Cerebellar cortex (tissue), 1 donor: ENCODE measurements at regions not wholly inside any gene's neighbourhood (a gene's known extent, or its start where the extent isn't known, plus 50 kb on each side); places are given as distances from the start of the nearest gene placed in this dataset.

ENCODE experiments used
- DNase-seq: peaks from one replicate; pipeline ENCODE4 v3.0.0-alpha.2; 2015; ENCODE audit warnings: low spot score

DNA sequence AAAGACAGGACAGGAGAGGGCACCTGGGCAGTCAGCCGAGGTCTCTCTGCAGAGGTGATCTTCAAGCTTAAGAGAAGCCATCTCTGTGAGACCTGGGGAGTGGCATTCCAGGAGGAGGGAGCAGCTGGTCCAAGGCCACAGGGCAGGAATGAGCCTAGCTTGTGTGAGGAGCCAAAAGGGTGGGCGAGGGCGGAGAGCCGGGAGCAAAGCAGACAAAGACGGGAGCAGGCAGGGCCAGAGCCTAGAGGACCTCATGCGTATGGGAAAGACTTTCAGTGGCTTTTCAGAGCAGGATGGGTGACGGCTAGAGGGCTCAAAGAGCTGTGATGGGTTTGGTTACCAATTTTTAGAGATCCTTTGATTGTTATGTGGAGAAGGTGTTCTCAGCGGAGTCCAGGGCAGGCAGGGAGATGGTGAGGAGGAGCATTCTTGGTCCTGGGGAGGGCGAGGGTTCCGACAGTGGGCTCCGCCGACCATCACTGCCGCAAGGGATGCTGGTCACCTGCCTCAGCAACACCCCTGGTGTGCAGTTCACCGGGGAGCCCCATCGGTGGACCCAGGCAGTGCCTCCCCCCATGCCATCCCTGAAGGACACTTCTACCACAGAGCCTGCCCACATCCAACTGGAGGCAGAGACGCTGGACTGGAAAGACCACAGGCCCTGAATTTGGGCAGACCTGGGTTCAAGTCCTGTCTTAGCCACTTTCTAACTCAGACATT lies 122.9 kb upstream of the IRF2BP2 start:
- no peak for DNase-seq

DNA sequence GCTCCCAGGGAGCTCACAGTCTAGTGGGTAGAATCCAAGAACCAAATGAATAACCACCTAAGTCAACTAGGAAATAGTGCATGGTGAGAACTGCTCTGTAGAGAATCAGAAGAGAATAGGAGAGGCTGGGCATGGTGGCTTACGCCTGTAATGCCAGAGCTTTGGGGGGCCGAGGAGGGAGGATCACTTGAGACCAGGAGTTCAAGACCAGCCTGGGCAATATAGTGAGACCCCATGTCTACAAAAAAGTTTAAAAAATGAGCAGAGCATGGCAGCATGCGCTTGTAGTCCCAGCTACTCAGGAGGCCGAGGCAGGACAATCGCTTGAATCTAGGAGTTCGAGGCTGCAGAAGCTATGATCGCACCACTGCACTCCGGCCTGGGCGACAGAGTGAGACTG lies 122.3 kb upstream of the IRF2BP2 start:
- DNase-seq, result no peak

DNA sequence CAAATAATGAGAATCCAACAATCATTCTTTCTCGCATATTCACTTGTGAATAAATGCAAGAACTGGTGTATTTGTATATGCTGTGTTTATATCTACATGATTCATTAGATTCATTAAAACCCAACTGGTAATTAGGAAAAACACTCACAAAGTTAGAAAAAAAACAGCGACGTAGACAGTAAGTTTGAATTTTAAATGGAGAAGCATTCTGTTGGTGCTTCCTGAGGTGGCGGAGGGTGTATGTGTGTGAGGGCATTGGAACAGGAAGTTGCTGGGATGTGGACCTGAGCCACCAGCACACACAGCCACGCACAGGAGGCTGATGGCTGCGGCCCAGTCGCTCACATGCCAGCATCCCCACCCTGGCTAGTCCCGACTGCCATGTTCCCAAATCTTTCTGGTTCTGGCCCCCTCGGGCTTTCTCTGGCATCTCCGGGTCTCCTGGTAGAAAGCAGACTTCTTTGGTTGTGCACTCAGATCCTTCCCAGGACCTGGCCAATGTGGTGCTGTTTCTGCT lies 121.6 kb upstream of the IRF2BP2 start:
- DNase-seq, result no peak

DNA sequence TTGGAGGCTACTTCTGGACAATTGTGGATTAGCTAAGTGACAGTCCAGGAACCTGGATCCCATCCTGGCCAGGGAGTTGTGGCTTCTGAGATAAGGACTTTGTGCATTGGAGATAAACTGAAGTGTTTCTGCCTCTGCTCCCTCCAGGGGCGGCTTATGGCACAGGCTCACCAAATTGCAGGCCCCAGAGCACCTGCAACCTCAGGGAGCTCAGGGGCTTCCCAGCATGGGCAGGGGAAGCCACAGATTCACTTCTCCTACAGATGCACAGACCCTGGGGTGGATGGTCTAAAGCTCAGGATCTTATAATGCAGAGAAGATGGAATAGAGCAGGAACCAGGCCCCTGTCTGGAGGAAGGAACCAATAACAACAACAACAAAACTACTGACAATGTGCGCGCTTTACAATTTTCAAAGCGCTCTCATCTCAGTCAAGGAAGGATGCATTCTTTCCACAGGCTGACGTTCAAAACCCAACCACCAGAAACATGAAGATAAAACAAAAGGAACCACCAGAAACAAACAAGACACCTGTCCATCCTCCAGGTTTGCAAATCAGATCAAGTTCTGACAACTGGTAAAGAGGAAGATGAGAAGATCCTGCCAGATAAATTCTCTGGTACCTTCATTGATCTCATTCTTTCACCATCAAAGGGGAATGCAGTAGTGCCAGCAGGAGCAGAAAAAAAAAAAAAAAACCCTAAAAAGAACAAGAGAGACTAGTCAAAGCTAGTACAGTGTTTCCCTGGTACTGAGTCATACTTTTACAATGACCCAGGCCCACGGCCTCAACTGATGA lies 121.0 kb upstream of the IRF2BP2 start:
- no peak for DNase-seq

DNA sequence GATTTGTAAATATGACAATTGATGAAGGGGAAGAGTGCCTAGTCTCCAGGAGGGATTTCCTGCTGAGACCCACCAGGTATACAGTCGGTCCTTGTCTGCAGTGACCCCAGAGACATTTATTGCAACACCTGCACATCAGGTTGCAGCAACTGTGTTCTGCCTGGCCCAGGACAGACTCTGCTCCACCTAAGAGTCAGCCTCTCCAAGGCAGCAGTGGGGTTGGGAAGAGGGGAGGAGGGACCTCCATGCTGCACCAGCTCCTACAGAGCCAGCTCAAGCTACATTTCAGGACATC lies 120.4 kb upstream of the IRF2BP2 start:
- DNase-seq, result no peak

DNA sequence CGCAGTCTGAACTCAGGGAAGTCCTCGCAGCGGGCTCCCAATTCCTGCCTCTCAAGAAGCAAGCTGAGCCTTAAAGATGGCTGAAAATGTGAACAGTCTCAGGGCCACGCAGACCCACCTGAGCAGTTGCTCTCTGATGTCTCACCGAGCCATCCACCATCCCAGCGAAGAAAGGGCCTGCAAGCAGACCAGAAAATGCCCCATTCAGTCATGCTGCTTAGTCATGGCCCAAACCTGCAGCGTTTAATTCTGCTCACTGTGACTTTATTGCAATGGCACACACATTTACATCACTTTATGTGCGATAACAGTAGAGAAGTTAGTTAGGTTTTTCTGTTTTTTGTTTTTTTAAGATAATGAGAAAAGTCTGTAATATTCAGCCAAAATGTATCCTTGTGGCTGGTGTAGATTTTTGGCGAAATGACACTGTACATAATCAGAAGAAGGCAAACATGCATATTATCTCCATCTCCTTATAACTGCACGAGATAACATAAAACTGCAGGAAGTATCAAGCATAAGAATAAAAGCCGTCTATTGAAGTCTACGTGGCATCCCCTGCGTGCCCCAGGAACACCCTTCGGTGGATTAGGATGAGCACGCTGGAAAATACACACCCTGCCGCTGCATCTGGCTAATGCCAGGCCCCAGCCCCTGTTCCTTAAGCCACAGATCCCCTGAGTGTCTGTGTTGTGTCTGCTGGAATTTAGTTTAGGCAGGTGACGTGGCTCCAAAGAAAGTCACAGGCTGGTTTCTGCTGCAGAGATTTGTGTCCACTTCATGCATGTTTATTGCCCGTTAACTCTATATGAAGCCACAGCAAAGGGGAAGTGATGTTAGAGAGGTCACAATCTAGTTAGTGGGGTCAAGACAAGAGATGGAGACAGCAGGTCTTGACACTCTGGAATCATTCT lies 119.8 kb upstream of the IRF2BP2 start:
- DNase-seq, result no peak

DNA sequence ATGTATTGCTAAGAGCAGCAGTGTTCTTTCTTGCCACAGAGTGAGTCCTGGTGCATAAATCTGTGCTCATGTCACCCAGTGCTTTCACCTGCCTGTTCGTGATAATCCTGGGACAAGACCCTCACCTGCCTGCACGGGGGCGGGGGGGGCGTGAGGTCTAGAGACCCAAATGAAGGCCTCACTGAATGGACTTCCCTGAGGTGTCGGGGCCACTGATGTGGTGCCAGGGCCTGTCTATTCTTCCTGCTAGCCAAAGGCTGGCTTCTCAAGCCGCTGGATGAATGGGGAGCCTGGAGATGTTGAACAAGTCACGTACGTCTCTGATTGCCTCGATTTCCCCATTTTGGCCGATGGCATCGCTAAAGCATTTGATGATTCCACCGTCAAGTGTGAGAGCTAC lies 118.8 kb upstream of the IRF2BP2 start:
- no peak for DNase-seq

DNA sequence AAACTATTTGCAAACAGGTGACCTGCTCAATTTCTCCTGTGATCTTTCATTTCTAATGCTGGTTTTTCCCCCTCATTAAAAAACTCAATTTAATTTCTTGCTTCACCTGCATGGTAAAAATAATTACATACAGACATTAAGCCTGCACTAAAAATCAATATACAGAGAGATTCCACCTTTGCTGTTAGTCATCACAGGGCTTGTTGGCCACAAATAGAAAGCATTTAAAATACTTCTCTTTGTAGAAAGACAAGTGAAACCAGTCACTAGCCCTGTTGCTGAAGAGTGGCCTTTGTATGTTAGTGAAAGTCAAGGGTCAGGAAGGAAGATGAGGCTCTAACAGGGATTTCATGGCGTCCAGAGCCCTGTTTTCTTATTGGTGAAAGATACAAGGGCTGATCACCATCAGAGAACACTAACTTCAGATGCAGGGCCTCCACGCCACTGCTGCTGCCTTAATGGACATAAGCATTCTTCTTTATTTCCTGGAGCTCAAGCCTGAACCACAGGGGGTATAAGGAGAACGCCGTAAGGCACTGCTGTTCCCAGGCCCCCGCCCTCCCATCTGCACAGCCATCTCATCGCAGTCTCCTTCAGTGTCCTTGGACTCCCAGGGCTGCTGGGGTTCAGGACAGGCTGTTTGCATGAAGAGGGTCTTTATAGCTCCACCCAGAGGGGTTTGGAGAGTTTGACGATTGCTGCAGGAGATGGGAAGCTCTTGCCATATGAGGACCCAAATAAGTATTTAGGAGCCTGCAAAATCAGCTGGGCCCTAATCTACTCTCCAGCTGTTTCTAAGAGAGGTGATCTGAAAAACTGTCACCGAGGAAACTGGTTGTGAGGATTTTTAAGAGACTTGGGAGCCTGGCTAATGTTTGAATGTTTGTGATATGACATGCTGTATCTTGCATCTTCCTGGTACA lies 117.3 kb upstream of the IRF2BP2 start:
- no peak for DNase-seq

DNA sequence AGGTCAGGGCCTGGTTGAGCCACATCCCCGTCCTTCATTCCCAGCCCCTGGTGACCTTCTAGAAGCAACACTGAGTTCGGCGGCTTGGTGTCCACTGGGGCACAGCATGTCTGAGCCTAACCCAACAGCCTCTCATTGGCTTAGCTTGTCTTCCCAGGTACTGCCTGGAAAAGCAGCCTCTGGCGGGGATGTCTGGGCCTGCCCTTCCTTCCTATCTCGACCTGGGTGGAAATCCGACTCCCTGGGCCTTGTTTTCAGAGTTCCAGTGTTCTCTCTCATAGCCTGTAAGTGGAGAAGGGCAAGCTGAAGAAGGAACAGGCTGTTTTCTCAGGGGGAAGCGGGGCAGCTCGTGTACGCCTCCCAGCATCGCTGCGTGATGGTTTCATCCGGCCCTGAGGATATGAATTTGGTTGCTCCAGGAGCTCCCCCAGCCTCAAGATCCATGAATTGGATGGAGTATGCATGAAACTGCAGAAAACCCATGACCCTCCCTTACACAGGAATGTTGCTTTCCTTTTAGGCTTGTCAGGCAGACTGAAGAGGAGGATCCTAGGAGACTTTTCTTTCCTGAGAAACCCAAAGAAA lies 116.5 kb upstream of the IRF2BP2 start:
- no peak for DNase-seq

DNA sequence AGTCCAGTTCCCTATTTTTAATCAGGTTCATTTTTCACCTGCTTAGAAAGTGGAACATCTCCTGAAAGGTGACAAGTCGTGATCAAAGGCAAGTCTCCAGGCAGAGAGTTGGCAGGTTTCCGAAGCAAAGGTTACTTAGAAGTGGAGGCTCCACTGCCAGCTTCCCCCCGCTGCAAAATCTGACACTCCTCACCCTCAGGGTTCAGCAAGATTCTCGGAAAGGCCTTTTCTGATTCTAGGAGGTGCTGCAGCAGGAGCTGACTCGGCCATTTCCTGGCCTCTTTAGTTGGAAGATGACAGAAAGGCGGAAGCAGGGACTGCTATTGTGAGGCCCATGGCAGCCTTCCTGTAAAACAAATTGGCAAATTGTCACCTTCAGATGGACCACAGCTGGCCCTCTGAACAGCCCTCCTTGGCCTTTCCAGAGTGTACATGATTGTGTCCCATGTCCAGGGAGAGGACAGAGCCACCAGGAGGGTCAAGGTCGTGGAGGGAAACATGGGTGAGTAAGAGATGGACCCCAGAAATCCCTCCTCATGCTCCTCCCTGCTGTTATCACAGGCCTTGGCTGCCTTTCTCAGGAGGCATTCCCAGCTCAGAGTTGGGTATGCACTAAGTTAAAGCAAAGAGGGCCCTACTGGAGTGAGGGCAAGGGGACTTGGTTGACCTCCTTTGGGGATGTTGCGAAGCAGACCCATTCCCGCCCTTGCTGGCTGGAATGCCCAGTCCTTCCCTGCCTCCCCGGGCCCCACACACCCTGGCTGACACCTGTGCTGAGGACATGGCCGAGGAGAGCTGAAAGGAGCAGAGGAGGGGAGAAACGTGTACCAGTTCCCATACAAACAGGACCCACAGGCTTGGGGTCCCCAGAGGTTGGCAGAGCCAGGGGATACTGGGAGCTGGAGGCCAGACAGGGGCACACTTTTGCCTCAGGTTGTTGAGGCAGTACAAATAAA lies 115.5 kb upstream of the IRF2BP2 start:
- peak; percentile 56 for DNase-seq

DNA sequence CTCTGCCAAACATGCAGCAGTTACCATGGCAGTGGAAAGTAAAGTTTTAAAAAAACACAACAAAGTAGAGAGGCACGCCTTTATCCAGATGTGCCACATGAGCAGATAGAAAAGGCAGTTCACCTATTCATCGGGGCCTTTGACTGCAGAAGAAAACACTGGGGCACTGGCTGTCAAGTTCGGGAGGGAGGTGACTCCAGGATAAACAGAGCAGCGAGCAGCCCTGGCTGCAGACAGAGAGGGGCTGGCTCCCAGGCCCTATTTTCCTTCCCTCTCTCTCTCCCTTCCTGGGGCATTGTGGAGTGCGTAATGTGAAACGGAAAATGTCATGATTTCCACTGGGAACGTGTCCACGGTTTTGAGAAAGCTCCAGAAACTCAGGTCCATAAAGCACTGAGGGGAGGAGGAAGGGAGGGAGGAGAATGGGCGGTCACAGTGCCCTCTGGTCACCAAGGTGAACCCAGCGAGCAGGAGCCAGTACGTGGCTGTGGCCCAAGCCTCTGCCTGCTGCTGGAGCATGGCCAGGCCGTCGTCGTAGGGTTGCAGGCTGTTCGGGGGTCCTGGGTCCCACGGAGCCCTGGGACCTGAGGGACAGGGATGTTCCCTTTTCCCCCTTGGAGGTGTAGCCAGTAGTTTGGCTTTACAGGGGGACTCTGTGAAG lies 114.7 kb upstream of the IRF2BP2 start:
- DNase-seq, result peak; percentile 89

DNA sequence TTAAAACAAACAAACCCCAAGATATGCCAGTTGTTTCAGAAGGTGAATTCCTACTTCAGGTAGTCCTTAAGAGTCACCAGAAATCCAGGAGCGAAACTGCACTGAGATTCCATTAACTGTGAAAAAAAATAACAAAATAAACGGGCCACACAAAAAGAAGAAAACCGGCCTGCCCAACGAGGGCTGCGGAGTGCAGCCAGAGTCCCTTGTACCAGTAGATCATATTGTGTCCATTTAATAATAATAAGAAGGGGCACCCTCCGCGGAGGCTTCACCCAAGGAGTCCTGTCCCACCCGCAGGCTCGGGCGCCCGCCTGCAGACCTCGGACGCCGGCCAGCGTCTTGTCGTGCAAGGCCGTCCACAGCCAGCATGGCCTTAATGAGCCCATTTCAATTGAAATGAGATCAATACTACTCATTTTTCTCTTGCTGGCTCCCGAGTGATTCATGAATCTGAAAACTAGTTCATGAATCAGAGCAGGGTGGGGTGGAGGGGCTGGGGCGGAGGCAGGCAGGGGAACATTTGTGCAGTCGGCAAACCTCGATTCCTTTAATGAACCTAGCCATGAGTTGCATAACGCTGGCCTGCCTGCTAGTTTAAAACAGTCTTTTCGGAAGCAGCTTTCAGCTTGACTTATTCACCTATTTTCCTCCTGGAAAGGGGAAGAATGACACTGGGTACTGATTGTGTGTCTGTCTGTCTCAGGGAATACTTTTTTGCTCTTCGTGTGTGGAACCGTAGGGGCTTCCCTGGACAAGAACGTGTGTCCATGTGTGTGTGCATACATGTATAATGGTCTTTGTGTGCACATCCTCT lies 113.1 kb upstream of the IRF2BP2 start:
- DNase-seq, result peak; percentile 76

DNA sequence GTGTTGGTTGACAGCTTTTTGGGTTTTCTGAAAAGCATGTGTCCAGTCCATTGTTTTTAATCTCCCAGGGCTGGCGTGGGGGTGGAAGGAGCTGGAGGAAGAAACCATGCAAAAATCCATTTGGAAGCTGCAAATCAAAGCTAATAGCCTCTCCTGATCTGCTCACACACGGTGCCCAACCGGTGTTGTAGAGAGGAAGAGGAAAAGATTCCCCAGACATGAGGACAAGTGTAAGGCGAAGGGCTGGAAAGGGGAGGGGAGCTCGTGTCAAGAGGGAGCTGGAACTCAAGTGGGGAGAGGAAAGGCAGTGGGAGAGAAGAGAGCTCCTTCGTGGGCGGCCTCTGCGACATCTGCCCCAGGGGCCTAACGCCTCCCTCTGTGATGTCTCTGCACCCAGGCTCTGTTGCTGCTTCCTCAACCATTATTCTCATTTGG lies 112.3 kb upstream of the IRF2BP2 start:
- no peak for DNase-seq

DNA sequence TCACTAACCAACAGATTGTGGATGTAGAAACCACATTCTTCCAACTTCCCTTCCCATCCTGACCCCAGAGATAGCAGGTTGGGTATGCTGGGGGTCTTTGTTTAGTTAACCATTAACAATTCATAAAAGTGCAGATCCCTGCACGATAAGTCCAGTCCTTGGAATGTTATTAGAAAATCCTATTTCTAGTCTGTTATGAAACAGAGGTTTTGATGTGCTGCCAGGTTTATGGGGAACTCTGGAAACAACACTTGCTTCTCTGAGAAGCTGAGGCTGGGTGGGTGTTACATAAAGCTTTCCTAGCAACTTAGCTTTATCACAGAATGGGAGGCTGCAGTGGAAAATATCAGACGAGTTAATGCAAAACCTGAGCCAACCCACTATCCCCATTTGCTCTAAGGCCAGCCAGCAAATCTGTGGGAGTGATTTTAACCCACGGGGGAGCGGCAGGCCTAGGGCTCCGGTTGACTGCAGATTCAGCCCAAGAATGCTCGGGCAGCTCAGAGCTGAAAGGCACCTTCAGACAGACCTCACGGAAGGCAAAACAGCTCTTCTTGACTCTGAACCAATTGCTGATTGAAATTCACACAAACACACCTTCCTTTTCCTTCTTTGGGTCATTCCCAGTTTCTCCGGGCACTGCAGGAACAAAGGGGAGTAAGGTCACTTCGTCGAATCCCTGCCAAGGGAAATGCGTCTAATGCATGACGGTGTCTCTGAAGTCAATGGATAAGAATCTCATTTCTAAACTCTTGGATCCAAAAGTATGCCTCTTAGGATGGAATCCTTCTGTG lies 111.7 kb upstream of the IRF2BP2 start:
- DNase-seq, result peak; percentile 61

DNA sequence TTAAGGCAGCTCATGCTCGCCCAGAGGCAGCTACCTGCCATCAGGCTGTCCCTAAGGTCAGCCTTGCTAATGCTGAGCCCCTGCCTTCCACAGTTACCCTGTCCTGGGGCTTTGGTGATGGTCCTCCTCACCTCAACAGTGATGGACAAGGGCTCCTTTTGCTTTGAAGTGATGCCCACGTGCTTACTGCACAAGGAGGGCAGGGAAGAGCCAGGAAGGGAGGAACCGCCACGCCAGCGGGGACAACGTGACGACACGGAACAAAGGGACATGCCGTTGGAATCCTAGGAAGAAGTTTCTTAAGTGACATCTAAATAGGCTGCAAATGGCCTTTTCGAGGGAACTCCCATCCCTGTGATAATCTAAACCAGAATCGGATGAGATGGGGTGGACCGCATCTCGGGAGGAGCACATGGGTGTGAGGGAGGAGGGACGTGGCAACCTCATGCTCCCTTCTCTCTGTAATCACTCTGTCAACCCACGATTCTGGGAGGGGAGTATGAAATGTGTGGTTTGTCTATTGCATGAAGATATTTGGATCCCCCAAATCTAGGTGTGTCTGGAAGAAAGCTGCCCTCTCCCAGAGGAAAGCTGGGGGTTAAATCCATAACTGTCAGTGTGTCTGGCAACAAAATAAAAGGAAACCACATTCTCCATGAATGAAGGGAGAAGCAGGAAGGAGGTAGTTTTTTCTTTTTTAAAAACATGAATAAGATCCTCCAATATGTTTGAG lies 110.9 kb upstream of the IRF2BP2 start:
- no peak for DNase-seq

DNA sequence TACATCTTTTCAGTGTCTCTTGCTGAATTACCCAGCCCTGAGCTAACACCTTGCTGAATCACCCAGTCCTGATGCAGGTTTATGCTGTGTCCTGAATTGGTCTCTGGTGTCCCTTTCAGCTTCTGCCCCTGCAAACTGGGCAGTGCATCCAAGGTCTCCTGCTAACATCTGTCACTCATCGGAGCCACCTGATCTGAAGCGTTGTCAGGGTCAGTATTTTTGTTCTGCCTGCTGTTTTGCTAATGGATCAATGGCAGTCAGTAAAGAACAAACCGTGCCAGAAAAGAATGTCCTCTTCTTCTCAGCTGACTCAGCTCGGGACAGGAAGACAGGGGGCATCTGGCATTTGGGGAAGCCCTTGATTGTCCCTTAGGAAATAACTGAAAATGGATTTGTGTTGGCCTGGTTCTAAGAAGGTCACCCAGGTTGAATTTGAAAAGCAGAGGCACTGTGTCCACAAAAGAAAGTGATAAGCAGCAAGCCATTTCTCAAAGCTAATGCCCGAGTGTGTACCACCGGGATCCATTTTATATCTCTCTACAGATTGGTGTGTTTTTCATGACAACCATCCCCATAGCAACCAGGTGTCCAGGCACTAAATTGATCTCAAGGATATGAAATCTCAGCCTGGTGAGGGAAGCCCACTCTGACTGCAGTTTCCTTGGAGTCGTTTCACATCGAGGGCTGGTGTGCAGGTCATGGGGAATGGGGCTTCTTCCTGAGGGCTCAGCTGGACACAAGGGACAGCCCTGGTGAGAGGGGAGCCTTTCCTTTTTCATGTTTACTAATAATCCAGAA lies 109.7 kb upstream of the IRF2BP2 start:
- no peak for DNase-seq
